SK-N-SH (cell line): ENCODE measurements at regions not wholly inside any gene's neighbourhood (a gene's known extent, or its start where the extent isn't known, plus 50 kb on each side); places are given as distances from the start of the nearest gene placed in this dataset.

Experiments used
- CTCF ChIA-PET: fragments of 300-600, 350-600 bp; formaldehyde crosslinking; extraction: SDS; loops from one replicate; lab custom pipeline; 2021; lab: Yijun Ruan, JAX
- POLR2A ChIA-PET: fragments of 350-600 bp; sonication (Branson Sonifier 250); formaldehyde crosslinking; extraction: SDS; loops from one replicate; lab custom pipeline; 2020; ENCODE audit warnings: antibody characterized with exemption, inconsistent platforms; lab: Yijun Ruan, JAX
- DNase-seq: peaks from one replicate; pipeline ENCODE4 v3.0.0; 2012
- H2AFZ ChIP-seq: fragments of 200-600 bp; sonication (generic); 2 replicates; pipeline ENCODE4 v1.8.1; 2016; ENCODE audit warnings: antibody characterized with exemption, mild to moderate bottlenecking, low read depth
- H3F3A ChIP-seq: fragments of 200-600 bp; sonication (generic); replicated peaks from 2 replicates; pipeline ENCODE3; 2016; ENCODE audit warnings: antibody characterized with exemption, mild to moderate bottlenecking; ENCODE audit not compliant: insufficient read depth
- H3K27ac ChIP-seq, 2 experiments: fragments of 200-500 bp in 1 of 2; fragments of 200-600 bp in 1 of 2; sonication (Bioruptor generic) in 1 of 2; sonication (generic), shearing (Covaris generic) in 1 of 2; 2 replicates each; pipeline versions ENCODE4 v1.5.1 to v1.6.1; 2014 to 2016; ENCODE audit warnings: low read depth in 2 of 2, inconsistent platforms in 1 of 2, low read length in 1 of 2, mild to moderate bottlenecking in 1 of 2, mixed read lengths in 1 of 2
- H3K27me3 ChIP-seq: fragments of 200-600 bp; sonication (generic), shearing (Covaris generic); 2 replicates; pipeline ENCODE4 v1.6.1; 2016; ENCODE audit warnings: mixed run types; ENCODE audit not compliant: insufficient read depth
- H3K36me3 ChIP-seq, 2 experiments: fragments of 200-500 bp in 1 of 2; fragments of 200-600 bp in 1 of 2; sonication (Bioruptor generic) in 1 of 2; sonication (generic) in 1 of 2; replicated peaks in 1 of 2; 2 replicates each; pipeline versions ENCODE3 to v1.5.1; 2014 to 2016; ENCODE audit warnings: low read length in 1 of 2, mild to moderate bottlenecking in 1 of 2; ENCODE audit not compliant: insufficient read depth in 2 of 2, control insufficient read depth in 1 of 2
- H3K4me1 ChIP-seq, 2 experiments: fragments of 200-500 bp in 1 of 2; fragments of 200-600 bp in 1 of 2; sonication (Bioruptor generic) in 1 of 2; sonication (generic), shearing (Covaris generic) in 1 of 2; 2 replicates each; pipeline versions ENCODE4 v1.5.1 to v1.6.1; 2014 to 2016; ENCODE audit warnings: low read depth in 1 of 2, low read length in 1 of 2, mixed run types in 1 of 2; ENCODE audit not compliant: insufficient read depth in 2 of 2, control insufficient read depth in 1 of 2
- H3K4me2 ChIP-seq: fragments of 200-600 bp; sonication (generic), shearing (Covaris generic); 2 replicates; pipeline ENCODE4 v1.6.1; 2017; ENCODE audit warnings: mixed run types
- H3K4me3 ChIP-seq, 2 experiments: fragments of 200-500 bp in 1 of 2; fragments of 200-600 bp in 1 of 2; sonication (Bioruptor generic) in 1 of 2; sonication (generic), shearing (Covaris generic) in 1 of 2; 2 replicates each; pipeline versions ENCODE4 v1.5.1 to v1.8.1; 2014 to 2016; ENCODE audit warnings: low read depth in 2 of 2, inconsistent platforms in 1 of 2, low read length in 1 of 2, mild to moderate bottlenecking in 1 of 2, mixed read lengths in 1 of 2, moderate library complexity in 1 of 2
- H3K79me2 ChIP-seq: fragments of 200-600 bp; sonication (generic); 2 replicates; pipeline ENCODE4 v1.8.1; 2017; ENCODE audit warnings: mild to moderate bottlenecking; ENCODE audit not compliant: insufficient read depth
- H3K9ac ChIP-seq: fragments of 200-600 bp; sonication (generic); 2 replicates; pipeline ENCODE4 v1.6.1; 2017; ENCODE audit warnings: mixed run types
- H3K9me2 ChIP-seq: fragments of 200-600 bp; sonication (generic); 2 replicates; pipeline ENCODE4 v1.6.1; 2017; ENCODE audit warnings: mixed run types
- H3K9me3 ChIP-seq: fragments of 200-600 bp; sonication (generic); 2 replicates; pipeline ENCODE4 v1.6.1; 2017; ENCODE audit warnings: mixed run types, mild to moderate bottlenecking, moderate library complexity
- H4K20me1 ChIP-seq: fragments of 200-600 bp; sonication (generic); 2 replicates; pipeline ENCODE4 v1.6.1; 2017; ENCODE audit warnings: mild to moderate bottlenecking, mixed run types; ENCODE audit not compliant: insufficient read depth
- FOSL2 ChIP-seq: IDR thresholded peaks from 2 replicates; pipeline ENCODE4 v1.4.0; 2012; ENCODE audit warnings: low read depth, mild to moderate bottlenecking, moderate library complexity, borderline replicate concordance
- FOXJ3 ChIP-seq: sonication (generic); formaldehyde crosslinking; IDR thresholded peaks from 2 replicates; pipeline ENCODE4 v1.5.1; 2020; ENCODE audit warnings: mild to moderate bottlenecking, missing genetic modification reagents
- FOXM1 ChIP-seq: IDR thresholded peaks from 2 replicates; pipeline ENCODE4 v1.4.0; 2012; ENCODE audit warnings: low read depth, mild to moderate bottlenecking
- GABPA ChIP-seq: IDR thresholded peaks from 2 replicates; pipeline ENCODE4 v1.4.0; 2012; ENCODE audit warnings: low read depth, mild to moderate bottlenecking
- GATA2 ChIP-seq: sonication (generic); formaldehyde crosslinking; IDR thresholded peaks from 2 replicates; pipeline ENCODE4 v1.5.0; 2020; ENCODE audit warnings: mild to moderate bottlenecking, missing genetic modification reagents
- IRF3 ChIP-seq: fragments of 150-350 bp; IDR thresholded peaks from 2 replicates; pipeline ENCODE4 v1.6.1; 2016; ENCODE audit warnings: mild to moderate bottlenecking, low read depth, low read length
- JUND ChIP-seq: IDR thresholded peaks from 2 replicates; pipeline ENCODE4 v1.4.0; 2012
- REST ChIP-seq: IDR thresholded peaks from 2 replicates; pipeline ENCODE4 v1.6.1; 2012; ENCODE audit warnings: mild to moderate bottlenecking, low read depth, low read length, moderate library complexity
- TAF1 ChIP-seq: IDR thresholded peaks from 2 replicates; pipeline ENCODE4 v1.6.1; 2012; ENCODE audit warnings: low read depth, mild to moderate bottlenecking, low read length, moderate library complexity, borderline replicate concordance
- TCF12 ChIP-seq: IDR thresholded peaks from 2 replicates; pipeline ENCODE4 v1.4.0; 2012
- USF2 ChIP-seq: fragments of 150-350 bp; IDR thresholded peaks from 2 replicates; pipeline ENCODE4 v1.6.1; 2017; ENCODE audit warnings: antibody characterized with exemption, low read length, low read depth, borderline replicate concordance
- YY1 ChIP-seq: IDR thresholded peaks from 2 replicates; pipeline ENCODE4 v1.4.0; 2012; ENCODE audit warnings: low read depth, mild to moderate bottlenecking
- WGBS: methylation state at CpG from one replicate; pipeline ENCODE4 v1.1.6; 2017; ENCODE audit warnings: low lambda C conversion rate; 5-methylcytosine and 5-hydroxymethylcytosine counted together
- TF ChIP-seq, protein P1 (sequence below): IDR thresholded peaks from 2 replicates; pipeline ENCODE4 v1.4.0; 2012; ENCODE audit warnings: low read depth, borderline replicate concordance
- TF ChIP-seq, protein P2 (sequence below): fragments of 200-600 bp; sonication (generic); IDR thresholded peaks from 2 replicates; pipeline ENCODE4 v1.6.1; 2017; ENCODE audit warnings: antibody characterized with exemption, mild to moderate bottlenecking, moderate library complexity
- TF ChIP-seq, protein P3 (sequence below): IDR thresholded peaks from 2 replicates; pipeline ENCODE4; 2012

GRCh38 chr1:195899762-195900352, 708.4 kb downstream of the KCNT2 start:
- Histone ChIP-seq H3K4me3 (no peak overlapping the region), H3F3A (no peaks in the 10 kb centered on the region), H3K9me2 (no peaks in the 10 kb centered on the region)
- no peak for TF ChIP-seq IRF3
- no peak for TF ChIP-seq FOXJ3 (CRISPR knock-in tag)
- TF ChIP-seq FOXM1 = no peak
- no peak for TF ChIP-seq GATA2 (CRISPR knock-in tag)
- TF ChIP-seq, protein P1, sequence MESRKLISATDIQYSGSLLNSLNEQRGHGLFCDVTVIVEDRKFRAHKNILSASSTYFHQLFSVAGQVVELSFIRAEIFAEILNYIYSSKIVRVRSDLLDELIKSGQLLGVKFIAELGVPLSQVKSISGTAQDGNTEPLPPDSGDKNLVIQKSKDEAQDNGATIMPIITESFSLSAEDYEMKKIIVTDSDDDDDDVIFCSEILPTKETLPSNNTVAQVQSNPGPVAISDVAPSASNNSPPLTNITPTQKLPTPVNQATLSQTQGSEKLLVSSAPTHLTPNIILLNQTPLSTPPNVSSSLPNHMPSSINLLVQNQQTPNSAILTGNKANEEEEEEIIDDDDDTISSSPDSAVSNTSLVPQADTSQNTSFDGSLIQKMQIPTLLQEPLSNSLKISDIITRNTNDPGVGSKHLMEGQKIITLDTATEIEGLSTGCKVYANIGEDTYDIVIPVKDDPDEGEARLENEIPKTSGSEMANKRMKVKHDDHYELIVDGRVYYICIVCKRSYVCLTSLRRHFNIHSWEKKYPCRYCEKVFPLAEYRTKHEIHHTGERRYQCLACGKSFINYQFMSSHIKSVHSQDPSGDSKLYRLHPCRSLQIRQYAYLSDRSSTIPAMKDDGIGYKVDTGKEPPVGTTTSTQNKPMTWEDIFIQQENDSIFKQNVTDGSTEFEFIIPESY = no peak
- TF ChIP-seq REST = no peak
- TF ChIP-seq, protein P2, sequence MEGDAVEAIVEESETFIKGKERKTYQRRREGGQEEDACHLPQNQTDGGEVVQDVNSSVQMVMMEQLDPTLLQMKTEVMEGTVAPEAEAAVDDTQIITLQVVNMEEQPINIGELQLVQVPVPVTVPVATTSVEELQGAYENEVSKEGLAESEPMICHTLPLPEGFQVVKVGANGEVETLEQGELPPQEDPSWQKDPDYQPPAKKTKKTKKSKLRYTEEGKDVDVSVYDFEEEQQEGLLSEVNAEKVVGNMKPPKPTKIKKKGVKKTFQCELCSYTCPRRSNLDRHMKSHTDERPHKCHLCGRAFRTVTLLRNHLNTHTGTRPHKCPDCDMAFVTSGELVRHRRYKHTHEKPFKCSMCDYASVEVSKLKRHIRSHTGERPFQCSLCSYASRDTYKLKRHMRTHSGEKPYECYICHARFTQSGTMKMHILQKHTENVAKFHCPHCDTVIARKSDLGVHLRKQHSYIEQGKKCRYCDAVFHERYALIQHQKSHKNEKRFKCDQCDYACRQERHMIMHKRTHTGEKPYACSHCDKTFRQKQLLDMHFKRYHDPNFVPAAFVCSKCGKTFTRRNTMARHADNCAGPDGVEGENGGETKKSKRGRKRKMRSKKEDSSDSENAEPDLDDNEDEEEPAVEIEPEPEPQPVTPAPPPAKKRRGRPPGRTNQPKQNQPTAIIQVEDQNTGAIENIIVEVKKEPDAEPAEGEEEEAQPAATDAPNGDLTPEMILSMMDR = no peak
- TF ChIP-seq USF2 = no peak
- TF ChIP-seq YY1 = no peak
- no peak for TF ChIP-seq GABPA
- TF ChIP-seq JUND = peak; percentile 40; the same call in 1 of the 2 replicates
- TF ChIP-seq, protein P3, sequence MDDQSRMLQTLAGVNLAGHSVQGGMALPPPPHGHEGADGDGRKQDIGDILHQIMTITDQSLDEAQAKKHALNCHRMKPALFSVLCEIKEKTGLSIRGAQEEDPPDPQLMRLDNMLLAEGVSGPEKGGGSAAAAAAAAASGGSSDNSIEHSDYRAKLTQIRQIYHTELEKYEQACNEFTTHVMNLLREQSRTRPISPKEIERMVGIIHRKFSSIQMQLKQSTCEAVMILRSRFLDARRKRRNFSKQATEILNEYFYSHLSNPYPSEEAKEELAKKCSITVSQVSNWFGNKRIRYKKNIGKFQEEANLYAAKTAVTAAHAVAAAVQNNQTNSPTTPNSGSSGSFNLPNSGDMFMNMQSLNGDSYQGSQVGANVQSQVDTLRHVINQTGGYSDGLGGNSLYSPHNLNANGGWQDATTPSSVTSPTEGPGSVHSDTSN = peak; percentile 40; the same call in 1 of the 2 replicates
- peak; percentile 39; the same call in 1 of the 2 replicates for TF ChIP-seq FOSL2
- TF ChIP-seq TAF1 = no peak
- no peak for TF ChIP-seq TCF12
- TF ChIP-seq, all 33 proteins: peak for 3
- no peak for DNase-seq
- peak overlapping the region in 1 of 2 experiments; percentile 20; a peak in 1 of 4 replicates for H3K27ac ChIP-seq
- CTCF ChIA-PET = no interaction called here
- 27% methylated on average over 1 of the region's 1 CpG for WGBS
- H3K79me2 ChIP-seq = no peaks in the 10 kb centered on the region
- no peak overlapping the region for H2AFZ ChIP-seq
- no peak overlapping the region for H3K4me2 ChIP-seq
- H3K27me3 ChIP-seq = no peaks in the 10 kb centered on the region
- no peaks in the 10 kb centered on the region for H4K20me1 ChIP-seq
- H3K4me1 ChIP-seq = no peaks in the 10 kb centered on the region; a peak in 1 of 4 replicates
- H3K36me3 ChIP-seq = no peaks in the 10 kb centered on the region
- no peaks in the 10 kb centered on the region for H3K9me3 ChIP-seq
- POLR2A ChIA-PET = no interaction called here
- no peak overlapping the region for H3K9ac ChIP-seq
